ENCODE measurements at regions not wholly inside any gene's neighbourhood (a gene's known extent, or its start where the extent isn't known, plus 50 kb on each side); places are given as distances from the start of the nearest gene placed in this dataset.

- no peak for DNase-seq
Observed at GRCh38 chr6:138716971-138717665, 56.5 kb upstream of the CCDC28A start.

GRCh38 chr6:138719011-138719635 lies 54.4 kb upstream of the CCDC28A start:
- DNase-seq = no peak

- DNase-seq = no peak
Observed at GRCh38 chr6:138719744-138720143, 53.8 kb upstream of the CCDC28A start.

- no peak for DNase-seq
Observed at GRCh38 chr6:138722425-138723371, 50.9 kb upstream of the CCDC28A start.
